Omental fat pad (tissue), 3 donors: ENCODE measurements at regions not wholly inside any gene's neighbourhood (a gene's known extent, or its start where the extent isn't known, plus 50 kb on each side); places are given as distances from the start of the nearest gene placed in this dataset.

Source experiments
- ATAC-seq: fragments of 150-250 bp; one replicate; pipeline ENCODE4 v1.9.1; 2016; ENCODE audit warnings: mild to moderate bottlenecking, moderate library complexity; ENCODE audit not compliant: low FRiP score
- DNase-seq: peaks from one replicate; pipeline ENCODE4 v3.0.0-alpha.2; 2019; ENCODE audit warnings: low spot score
- CTCF ChIP-seq, 3 donors: fragments of 450-650 bp; IDR thresholded peaks; one replicate each; pipeline ENCODE4 v1.5.1; 2016 to 2017; ENCODE audit warnings: antibody characterized with exemption in 3 of 3, mild to moderate bottlenecking in 3 of 3, moderate library complexity in 2 of 3

- TF ChIP-seq CTCF (IDR thresholded peaks at IDR 0.05): no peak
- no peak for DNase-seq
- ATAC-seq: no peak
Measured at GRCh38 chr18:40932862-40933261, 1022.2 kb upstream of the PIK3C3 start.

GRCh38 chr18:40930211-40930882 is 1024.7 kb upstream of the PIK3C3 start:
- DNase-seq (no peak), ATAC-seq (no peak)
- no peak for TF ChIP-seq CTCF (IDR thresholded peaks at IDR 0.05)

GRCh38 chr18:40929399-40929798 is 1025.6 kb upstream of the PIK3C3 start:
- no peak for DNase-seq
- ATAC-seq: no peak

GRCh38 chr18:40926679-40927078 is 1028.4 kb upstream of the PIK3C3 start:
- TF ChIP-seq CTCF (IDR thresholded peaks at IDR 0.05): no peak
- no peak for ATAC-seq
- DNase-seq: no peak

More at GRCh38 chr18:40929399-40929798, 1025.6 kb upstream of the PIK3C3 start:
- TF ChIP-seq CTCF (IDR thresholded peaks at IDR 0.05): no peak

GRCh38 chr18:40925071-40925541 is 1029.9 kb upstream of the PIK3C3 start:
- TF ChIP-seq CTCF (IDR thresholded peaks at IDR 0.05): no peak
- ATAC-seq: no peak
- no peak for DNase-seq

GRCh38 chr18:40921845-40922629 is 1033.0 kb upstream of the PIK3C3 start:
- no peak for ATAC-seq
- no peak for TF ChIP-seq CTCF (IDR thresholded peaks at IDR 0.05)
- DNase-seq: no peak
